Skin of body (tissue), 1 donor: ENCODE measurements at regions not wholly inside any gene's neighbourhood (a gene's known extent, or its start where the extent isn't known, plus 50 kb on each side); places are given as distances from the start of the nearest gene placed in this dataset.
"Not testable (repeated sequence)": the region's sequence is repeated elsewhere in the genome, so short reads cannot be mapped to it uniquely, and the experiment has no call there.

Experiments used
- DNase-seq: peaks from one replicate; lab custom pipeline; 2025; lab: John Stamatoyannopoulos, UW

DNA sequence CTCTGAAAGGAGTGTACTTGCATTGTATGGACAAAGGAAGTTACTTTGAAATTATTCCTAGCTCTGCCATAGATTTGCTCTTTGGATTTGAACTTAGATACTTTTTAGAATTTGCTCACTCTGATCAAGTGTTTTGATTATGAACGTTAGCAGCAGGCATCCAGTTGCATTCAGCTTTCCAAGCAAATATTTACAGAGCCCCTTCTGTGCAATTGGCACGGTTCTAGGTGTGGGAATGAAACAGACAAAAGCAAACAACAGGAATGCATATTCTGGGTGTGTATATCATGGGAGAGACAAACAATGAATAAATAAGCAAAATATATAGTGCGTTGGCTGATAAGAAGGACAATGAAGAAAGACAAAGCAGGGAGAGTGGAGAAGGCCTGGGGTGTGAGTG lies 125.5 kb upstream of the ADAMTS9 start:
- no peak for DNase-seq

DNA sequence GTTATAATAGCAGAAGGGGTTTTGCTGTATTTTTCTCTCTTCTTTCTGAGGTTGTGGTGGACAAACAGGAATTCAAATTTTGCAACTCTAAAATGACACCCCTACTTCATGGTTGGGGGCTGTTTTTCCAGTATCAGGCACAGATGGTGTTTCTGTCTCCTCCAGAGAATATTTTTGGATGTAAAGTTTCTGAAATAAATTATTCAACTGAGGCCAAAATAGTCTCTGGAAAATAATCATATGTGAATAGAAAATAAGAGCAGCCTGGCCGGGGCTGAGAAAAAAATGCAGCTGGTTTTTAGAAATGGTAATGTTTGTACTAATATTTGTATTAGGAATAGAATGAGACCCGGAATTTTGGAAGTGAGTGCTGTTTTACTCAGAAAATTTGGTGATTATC lies 121.3 kb upstream of the ADAMTS9 start:
- DNase-seq, result no peak

DNA sequence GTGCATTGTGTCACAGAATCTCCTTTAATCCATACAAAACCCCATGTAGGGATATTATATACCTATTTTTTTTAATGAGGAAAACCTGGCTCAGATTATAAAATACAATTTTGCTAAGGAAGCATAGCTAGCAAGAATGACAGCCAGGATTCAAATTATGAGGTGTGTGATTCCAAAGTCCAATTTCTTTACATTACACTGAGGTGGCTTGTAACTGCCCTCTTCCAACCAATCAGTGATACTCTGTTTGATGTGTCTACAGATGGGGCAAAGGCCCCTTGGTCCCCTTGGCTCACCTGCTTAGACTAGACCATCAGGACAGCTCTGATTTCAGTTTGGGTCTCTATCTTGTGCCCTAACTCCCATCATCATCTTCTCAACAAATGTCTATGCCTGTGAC lies 120.3 kb upstream of the ADAMTS9 start:
- DNase-seq, result no peak

DNA sequence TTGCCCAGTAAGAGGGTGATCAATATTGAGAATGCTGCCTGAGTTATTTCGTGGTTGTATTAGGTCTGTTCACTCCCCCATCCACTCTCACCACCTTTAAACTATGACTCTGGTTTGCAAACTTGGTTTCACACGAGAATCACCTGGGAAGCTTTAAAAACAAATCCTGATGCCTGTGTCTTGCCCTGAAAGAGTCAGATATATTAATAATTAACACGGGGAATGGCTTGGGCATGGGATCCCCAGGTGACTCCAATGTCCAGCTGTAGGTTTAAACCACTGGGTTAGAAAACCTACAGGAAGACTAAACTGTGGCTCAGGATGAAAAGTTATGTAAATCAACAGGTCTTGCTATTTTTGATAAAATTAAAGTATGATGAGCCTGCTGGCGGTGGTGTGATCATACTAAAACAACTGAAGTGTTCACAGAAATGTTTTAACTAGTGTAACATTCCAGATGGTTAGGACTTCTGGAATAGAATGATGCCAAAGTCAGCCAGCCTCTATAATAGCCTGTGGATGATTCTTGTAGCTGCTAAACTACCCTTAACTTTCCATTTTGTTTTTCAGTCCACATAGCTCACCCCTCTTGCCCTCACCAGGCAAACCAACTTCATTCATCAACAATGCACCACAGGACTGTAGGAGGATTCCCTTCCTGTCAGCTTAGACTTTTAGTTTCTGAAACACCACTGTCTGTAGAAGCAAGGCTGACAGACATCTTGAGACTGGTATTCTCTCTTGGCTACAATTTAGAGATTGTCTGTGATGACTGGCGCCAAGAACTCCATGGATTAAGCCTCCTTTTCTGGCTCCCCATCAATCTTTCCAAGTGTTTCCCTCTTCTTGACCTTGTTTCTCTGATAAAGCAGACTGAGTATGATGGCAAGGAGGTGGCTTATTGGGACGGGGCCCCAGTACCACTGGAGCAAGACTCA lies 119.1 kb upstream of the ADAMTS9 start:
- DNase-seq, result no peak

DNA sequence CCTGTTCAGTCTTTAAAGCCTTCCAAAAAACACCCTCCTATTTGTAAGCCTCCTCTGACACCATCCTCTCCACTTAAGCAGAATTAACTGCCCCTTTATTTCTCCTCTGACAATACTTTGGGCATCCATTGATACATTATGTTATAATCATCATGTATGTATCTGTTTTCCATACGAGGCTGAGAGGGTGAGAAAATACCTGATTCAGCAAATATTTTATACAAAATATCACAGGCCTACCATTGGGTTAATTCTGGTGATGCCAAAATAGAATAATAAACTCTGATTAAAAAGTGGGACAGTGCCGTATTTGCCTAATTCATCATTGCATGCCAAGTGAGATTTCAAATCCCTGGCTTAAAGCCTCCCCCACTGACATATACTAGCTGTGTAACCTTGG lies 118.2 kb upstream of the ADAMTS9 start:
- no peak for DNase-seq

DNA sequence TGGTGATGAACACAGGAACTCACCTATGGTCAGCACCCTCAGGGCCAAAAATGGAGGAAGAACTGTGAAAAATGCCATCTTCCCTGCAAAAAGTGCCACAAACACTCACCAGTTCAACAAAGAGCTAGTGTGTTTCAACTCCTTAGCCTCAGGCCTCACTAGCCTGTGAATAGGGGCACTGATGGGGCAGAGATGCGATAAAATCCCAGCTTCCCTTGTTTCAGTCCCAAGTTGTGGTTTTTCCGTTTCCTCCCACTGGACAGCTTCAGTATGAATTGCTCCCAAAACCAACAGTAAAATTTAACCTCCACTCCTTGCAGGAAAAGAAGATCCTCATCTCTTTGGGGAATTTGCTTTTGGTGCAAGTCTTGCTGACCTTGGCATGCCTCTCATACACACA lies 117.4 kb upstream of the ADAMTS9 start:
- no peak for DNase-seq

DNA sequence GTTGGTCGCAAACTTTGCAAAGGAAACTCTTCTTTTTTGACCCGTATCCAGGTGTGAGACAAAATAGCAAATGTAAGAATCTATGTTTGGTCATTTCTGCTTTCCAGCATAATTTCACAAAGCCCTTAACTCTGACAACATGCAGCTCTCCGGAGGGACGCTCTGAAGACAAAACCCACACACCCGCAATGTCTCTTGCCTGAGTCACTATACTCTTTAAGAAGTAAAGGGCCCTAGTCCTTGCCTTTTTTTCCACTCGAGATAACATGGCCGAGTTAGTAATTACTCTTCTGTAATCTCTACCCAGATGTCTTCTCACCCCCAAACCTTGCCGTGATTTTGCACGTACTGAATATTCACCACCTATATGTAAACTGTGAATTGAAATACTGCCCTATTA lies 115.7 kb upstream of the ADAMTS9 start:
- DNase-seq, result no peak

DNA sequence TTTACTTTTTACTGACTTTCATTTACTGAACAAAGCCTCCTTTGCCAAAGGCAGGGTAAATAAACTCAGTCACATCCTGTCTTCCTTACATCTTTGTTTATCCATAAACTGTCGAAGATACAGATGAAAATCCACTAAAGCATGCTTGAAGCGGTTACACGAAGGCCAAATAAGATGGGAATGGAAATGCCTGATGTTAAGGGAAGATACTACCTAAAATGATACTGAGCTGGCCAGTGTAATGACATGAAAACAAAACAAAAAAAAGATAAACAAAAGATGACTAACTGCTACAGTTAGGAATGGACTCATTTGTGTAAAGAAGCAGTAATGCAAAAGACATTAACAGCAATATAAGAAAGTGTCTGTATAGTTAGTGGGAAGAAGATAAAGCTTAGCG lies 114.7 kb upstream of the ADAMTS9 start:
- DNase-seq, result no peak

DNA sequence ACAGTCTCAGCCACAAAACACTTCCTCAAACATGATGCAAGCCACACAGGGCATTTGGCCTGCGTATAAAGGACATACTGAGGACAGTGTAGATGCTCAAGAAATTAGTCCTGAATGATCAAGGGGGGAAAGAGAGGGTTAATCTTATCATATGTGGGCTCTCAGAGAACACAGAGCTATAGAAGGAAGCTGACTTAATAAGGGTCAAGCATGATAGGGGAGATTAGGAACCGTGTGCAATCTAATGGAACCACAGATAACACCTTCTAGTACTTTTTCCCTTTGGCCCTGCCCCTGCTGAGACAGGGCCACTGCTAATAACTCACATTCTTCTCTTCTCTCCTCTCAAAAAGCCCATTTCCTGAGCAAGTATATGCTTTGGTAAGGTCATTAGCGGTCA lies 114.1 kb upstream of the ADAMTS9 start:
- no peak for DNase-seq

DNA sequence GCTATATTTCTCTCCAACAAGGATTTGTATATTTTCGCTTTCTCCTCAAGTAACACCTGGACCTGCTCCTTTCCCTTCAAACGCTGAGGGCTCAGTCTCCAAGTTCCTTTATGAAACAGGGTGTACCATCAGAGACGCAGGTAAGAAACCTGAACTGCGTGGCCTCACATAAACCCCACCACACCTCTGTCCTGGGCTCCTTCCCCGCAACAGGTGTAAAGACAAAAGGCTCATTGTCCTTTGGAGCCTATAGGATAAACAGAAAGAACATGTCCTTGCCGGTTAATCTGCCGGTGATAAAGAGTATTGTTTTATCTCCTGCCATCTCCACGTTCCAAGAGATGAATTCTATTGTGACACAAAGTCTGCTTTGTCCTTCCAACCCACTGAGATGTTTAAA lies 111.8 kb upstream of the ADAMTS9 start:
- DNase-seq, result no peak

DNA sequence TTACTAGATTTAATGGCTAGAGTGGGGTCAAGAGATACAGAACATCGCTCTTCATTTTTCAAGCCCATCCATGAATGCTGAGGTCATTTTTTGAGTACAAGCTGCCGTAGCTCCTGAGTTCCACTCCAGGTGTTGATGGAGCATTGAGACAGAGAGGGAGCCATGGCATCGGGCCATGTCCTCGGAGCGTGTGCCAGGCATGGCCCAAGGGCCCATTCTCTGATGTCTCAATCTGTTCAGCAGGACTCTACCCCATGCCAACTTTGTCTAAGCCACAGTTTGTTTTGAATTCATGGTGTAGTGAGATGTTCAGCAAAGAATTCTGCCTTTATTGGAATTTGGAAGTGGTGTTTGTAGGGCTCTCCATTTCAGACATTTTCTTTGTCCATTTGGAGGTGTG lies 110.5 kb upstream of the ADAMTS9 start:
- no peak for DNase-seq

DNA sequence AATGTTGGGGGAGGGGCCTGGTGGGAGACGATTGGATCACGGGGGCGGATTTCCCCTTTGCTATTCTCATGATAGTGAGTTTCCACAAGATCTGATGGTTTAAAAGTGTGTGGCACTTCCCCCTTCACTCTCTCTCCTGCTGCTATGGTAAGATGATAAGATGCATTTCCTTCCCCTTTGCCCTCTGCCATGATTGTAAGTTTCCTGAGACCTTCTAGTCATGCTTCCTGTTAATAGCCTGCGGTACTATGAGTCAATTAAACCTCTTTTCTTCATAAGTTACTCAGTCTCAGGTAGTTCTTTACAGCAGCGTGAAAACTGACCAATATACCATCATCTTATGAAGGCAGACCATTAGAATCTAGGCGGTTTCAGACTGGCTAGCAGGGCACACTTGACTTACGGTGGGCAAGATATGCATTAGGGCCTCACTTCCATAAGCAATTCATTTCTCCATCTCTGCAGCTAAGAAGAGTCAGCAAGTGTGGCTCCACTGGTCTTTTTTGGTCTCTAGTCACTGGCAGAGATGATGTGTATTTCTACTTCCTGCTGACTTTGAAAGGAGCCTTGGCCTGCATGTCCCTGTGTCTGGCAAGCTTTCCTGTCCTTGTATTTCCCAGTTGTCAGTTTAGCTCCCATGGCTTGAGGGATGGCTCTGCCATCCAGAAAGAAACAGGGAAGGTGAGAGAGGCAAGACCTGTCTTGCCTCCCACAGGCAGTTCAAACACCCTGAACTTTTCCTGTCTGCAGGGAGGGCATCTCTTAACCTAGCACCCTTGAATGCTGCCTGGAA lies 109.0 kb upstream of the ADAMTS9 start:
- DNase-seq, result no peak

DNA sequence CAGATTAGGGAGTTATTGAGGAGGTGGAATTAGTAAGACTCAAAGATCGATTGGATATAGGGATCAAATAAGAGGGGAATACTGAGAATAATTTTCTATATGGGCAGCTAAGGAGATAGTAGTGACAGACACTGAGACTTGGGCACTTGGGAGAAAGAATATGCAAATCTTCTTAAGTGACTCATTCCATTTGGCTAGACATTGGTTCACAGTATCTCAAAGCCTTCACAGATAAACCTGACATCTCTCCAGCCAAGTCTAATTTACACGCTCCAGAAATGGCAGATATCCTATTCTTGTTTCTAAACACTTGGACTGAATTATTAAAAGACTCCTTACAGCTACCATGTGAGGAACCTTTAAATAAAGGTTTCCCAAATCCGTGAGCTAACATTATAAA lies 104.6 kb upstream of the ADAMTS9 start:
- DNase-seq, result no peak

DNA sequence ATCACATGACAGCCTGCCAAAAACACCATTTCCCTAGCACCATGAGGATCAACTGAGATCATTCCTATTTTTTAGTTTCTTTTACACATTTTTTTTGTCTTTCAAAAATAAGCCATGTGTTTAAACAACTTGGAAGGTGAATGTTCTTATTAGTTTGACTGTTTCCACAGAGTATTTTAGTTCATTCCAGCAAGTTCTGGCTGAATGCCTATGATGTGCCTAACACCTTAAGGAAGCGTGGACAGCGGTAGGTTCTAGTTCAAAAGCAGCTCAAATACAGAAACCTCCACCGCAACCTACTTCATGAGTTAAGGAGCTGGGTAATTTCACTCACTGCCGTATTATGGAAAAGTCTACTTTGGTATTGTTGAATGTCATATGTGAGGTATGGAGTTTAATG lies 101.3 kb upstream of the ADAMTS9 start:
- no peak for DNase-seq

DNA sequence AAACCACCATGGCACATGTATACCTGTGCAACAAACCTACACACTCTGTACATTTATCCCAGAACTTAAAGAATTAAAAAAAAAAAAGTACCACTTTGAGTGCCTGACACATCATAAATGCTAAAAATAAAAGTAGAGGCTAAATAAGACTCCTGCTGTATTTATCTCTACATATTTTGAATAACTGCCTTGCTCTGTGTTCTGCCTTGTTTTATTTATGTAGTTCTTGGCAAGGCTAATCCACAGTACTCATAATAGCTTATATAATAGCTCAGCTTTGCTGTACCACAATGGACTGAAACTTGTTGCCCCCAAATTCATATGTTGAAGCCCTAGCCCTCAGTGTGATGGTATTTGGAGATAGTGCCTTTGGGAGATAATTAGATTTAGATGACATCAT lies 95.4 kb upstream of the ADAMTS9 start:
- no peak for DNase-seq

DNA sequence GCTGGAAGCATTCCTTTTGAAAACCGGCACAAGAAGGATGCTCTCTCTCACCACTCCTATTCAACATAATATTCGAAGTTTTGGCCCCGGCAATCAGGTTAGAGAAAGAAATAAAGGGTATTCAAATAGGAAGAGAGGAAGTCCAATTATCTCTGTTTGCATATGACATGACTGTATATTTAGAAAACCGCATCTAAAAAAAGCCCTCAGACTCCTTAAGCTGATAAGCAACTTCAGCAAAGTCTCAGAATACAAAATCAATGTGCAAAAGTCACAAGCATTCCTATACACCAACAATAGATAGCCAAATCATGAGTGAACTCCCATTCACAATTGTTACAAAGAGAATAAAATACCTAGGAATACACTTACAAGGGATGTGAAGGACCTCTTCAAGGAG lies 93.1 kb upstream of the ADAMTS9 start:
- not testable (repeated sequence) for DNase-seq

DNA sequence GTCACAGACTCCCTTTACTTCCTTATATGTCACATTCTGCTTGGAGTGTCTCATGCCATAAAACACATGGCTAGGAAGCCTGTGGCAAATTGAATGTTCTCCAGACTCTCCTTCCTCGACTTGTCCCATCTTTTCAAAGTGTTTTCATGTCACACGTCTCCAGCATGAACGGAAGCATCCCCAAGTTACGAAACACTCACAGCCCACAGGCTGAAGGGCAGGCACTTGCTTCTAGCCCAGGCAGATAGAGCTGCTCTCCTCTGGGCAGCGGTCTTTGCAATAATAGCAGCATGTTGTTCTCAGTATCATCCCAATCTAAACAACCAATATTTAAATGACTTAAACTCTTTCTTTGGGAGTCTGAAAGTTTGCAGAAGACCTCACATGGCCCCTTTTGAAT lies 85.3 kb upstream of the ADAMTS9 start:
- no peak for DNase-seq

DNA sequence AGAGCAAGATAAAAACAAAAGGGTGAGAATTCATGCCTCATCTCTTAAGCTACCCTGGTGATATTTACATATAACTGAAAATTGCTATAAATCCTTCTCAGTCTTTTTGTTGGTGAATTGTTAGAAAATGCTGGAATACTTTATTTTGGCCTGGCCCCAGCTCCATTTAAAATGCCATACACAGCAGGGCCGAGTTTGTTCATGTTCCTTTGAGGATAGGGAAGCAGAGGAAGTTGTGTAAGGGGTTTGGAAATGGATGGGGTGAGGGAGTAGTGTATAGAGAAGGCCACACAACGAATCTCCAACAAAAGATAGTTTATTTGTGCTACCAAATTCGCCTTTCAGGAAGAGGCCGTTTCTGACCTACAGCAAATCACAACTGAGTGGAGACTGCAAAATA lies 78.6 kb upstream of the ADAMTS9 start:
- no peak for DNase-seq

DNA sequence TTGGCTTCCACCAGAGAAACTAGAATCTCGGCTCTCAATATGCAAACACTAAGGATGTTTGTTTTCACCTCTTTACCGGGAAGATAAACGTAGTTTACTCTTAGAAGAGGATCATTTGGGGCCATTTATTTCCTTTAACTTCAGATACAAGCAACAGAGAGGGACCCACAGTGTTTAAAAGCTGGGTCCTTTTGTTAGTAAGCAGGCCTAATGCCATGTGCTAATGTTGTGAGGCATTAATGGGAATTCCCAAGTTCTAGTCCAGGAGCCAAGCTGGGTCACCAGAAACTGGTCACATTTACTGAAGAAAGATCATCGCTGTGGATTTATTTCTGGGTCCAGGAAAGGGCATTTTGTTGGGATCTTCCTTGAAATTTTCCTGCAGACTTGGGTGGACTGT lies 78.1 kb upstream of the ADAMTS9 start:
- DNase-seq, result no peak

DNA sequence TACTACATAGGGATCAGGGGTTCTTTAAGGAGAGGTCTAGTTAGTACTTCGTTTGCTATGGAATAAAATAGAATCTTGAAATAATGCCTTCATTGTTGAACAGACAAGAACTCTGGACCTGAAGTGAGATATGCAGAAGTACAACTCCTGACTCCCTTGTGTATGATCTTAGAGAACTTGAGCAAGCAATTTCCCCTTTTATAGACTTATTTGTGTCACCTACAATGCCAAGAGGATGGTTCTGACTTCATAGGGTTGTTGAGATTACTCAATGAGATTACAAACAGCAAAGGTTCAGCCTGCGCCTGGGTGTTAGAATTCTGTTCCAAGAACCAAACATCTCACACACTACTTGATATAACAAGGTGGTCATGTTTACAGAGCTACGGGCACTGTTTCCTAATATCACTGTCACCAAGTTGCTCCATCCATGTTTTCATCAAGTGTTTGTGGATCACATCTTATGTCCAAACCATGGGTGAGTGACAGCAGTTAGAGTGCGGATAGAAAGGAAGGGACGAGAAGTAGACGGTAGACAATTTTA lies 76.7 kb upstream of the ADAMTS9 start:
- no peak for DNase-seq

DNA sequence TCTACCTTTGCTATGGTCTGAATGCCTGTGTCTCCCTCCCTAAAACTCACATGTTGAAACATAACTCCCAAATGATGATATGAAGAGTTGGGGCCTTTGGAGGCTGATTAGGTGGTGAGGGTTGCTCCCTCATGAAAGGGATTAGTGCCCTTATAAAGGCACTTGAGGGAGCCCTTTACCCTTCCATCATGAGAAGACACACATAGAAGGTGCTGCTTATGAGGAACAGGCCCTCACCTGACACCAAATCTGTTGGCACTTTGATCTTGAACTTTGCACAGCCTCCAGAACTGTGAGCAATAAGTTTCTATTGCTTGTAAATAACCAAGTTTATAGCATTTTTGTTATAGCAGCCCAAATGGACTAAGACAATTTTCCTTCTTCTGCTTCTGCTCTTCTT lies 76.2 kb upstream of the ADAMTS9 start:
- no peak for DNase-seq

DNA sequence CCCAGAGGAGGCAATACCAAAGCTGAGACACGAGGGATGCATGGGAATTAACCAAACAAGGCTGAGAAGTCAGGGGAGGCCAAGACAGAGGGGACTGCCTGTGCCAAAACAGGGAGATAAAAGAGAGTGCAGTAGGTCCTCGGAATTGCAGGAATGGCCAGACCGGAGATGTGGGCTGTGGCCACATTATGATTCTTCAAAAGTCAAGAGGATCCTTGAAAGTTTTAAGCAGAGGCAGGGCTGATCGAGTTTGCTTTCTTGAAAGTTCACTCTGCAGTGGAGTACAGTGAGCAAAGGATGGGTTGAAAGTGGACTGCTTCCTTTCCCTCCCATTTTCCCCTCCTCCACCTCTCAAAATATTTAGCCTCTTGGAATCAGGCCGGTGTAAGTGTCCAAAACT lies 73.9 kb upstream of the ADAMTS9 start:
- no peak for DNase-seq

DNA sequence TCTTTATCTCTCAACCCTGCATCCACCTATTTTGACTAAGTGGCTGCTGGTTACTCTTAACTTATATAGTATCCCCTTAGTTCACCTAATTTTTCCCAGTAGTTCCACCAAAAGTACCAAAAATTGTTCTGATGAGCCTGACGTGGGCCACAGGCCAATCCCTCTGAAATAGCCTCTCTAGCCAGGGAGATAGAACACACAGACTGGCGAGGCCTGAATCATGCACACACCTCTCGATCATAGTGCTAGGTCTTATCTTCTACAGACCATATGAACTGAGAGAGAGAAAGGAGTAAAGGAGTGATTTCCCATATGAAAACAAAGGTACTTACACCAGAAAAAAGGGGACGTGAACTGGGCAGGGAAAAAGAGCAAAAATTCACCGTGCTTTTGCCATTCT lies 72.5 kb upstream of the ADAMTS9 start:
- DNase-seq, result no peak
